GM12878 (cell line): ENCODE measurements at regions not wholly inside any gene's neighbourhood (a gene's known extent, or its start where the extent isn't known, plus 50 kb on each side); places are given as distances from the start of the nearest gene placed in this dataset.

ENCODE experiments used
- ATAC-seq: fragments of 200-7000 bp; cut with Tn5 transposase; 3 replicates; pipeline ENCODE4 v1.9.1; 2020; ENCODE audit warnings: mild to moderate bottlenecking, moderate library complexity
- BruUV-seq: library from RNA; stranded (reverse); fragments of 400-500 nt; replicated peaks from 2 replicates; lab custom pipeline; 2021; lab: Mats Ljungman, UMichigan
- CTCF ChIA-PET: fragments of 300-600 bp; sonication (Branson Sonifier 250); formaldehyde crosslinking; extraction: SDS; loops from one replicate; lab custom pipeline; 2021; ENCODE audit warnings: inconsistent platforms; lab: Yijun Ruan, JAX
- POLR2A ChIA-PET: fragments of 350-600 bp; formaldehyde crosslinking; extraction: SDS; loops from one replicate; lab custom pipeline; 2021; ENCODE audit warnings: inconsistent platforms; lab: Charles Lee
- RAD21 ChIA-PET: fragments of 300-600 bp; sonication (Branson Sonifier 250); formaldehyde crosslinking; loops from one replicate; lab custom pipeline; 2023; ENCODE audit warnings: antibody characterized with exemption; ENCODE audit not compliant: unreplicated experiment; lab: Charles Lee
- SMC1A ChIA-PET: fragments of 300-600 bp; sonication (Branson Sonifier 250); formaldehyde crosslinking; loops from one replicate; lab custom pipeline; 2023; ENCODE audit not compliant: unreplicated experiment, uncharacterized antibody; lab: Charles Lee
- DNase-seq: peaks from one replicate; pipeline ENCODE4 v3.0.0-alpha.2; 2011; ENCODE audit warnings: low read depth, low spot score
- FAIRE-seq: peaks from 3 replicates; lab custom pipeline; 2011; peaks lifted over from hg19 to GRCh38; lab: Jason Lieb, UNC
- H2AFZ ChIP-seq: 2 replicates; pipeline ENCODE4 v1.6.0; 2011; ENCODE audit warnings: low read depth, low read length, control low read depth; ENCODE audit not compliant: control insufficient read depth
- H3K27ac ChIP-seq: 2 replicates; pipeline ENCODE4 v1.5.1; 2011; ENCODE audit warnings: control low read depth; ENCODE audit not compliant: control insufficient read depth, insufficient read depth
- H3K27me3 ChIP-seq, 2 experiments: replicated peaks in 1 of 2; 2 replicates each; pipeline versions ENCODE4 v1.6.0 to v1.6.1; 2011; ENCODE audit warnings: low read length in 1 of 2; ENCODE audit not compliant: control insufficient read depth in 2 of 2, insufficient read depth in 2 of 2
- H3K36me3 ChIP-seq, 2 experiments: 2 replicates each; pipeline ENCODE4 v1.5.1; 2011; ENCODE audit warnings: low read length in 1 of 2; ENCODE audit not compliant: control insufficient read depth in 2 of 2, insufficient read depth in 2 of 2
- H3K4me1 ChIP-seq: 2 replicates; pipeline ENCODE4 v1.6.1; 2011; ENCODE audit warnings: mild to moderate bottlenecking, low read length, moderate library complexity, mixed read lengths; ENCODE audit not compliant: control insufficient read depth, insufficient read depth
- H3K4me2 ChIP-seq: 2 replicates; pipeline ENCODE4 v1.6.0; 2011; ENCODE audit warnings: control low read depth; ENCODE audit not compliant: control insufficient read depth, insufficient read depth
- H3K4me3 ChIP-seq: fragments of 200-600 bp; sonication (generic); 2 replicates; pipeline ENCODE4 v1.5.1; 2016
- H3K79me2 ChIP-seq: 2 replicates; pipeline ENCODE4 v1.6.0; 2011; ENCODE audit warnings: low read length; ENCODE audit not compliant: control insufficient read depth, insufficient read depth
- H3K9ac ChIP-seq: 2 replicates; pipeline ENCODE4 v1.8.0; 2011; ENCODE audit warnings: low read length, control low read depth, mixed read lengths; ENCODE audit not compliant: control insufficient read depth, insufficient read depth
- H3K9me3 ChIP-seq: replicated peaks from 3 replicates; pipeline ENCODE4 v1.5.1; 2011; ENCODE audit warnings: mild to moderate bottlenecking, low read length; ENCODE audit not compliant: control insufficient read depth, insufficient read depth
- H4K20me1 ChIP-seq: 2 replicates; pipeline ENCODE4 v1.6.0; 2011; ENCODE audit not compliant: control insufficient read depth, insufficient read depth
- BACH1 ChIP-seq: fragments of 450-650 bp; IDR thresholded peaks from 2 replicates; pipeline ENCODE4 v1.6.1; 2017; ENCODE audit warnings: mild to moderate bottlenecking, borderline replicate concordance
- CBFB ChIP-seq: IDR thresholded peaks from 2 replicates; pipeline ENCODE4 v1.6.1; 2016; ENCODE audit warnings: antibody characterized with exemption, low read depth
- CBX3 ChIP-seq: fragments of 200-600 bp; sonication (generic); IDR thresholded peaks from 2 replicates; pipeline ENCODE4 v1.6.1; 2016; ENCODE audit warnings: low read depth, borderline replicate concordance
- CEBPB ChIP-seq, 2 experiments: fragments of 150-350 bp in 1 of 2; IDR thresholded peaks; 2 replicates each; pipeline ENCODE4 v1.6.1; 2012 to 2014; ENCODE audit warnings: low read depth in 2 of 2, low read length in 2 of 2, borderline replicate concordance in 1 of 2, inconsistent platforms in 1 of 2
- CHD2 ChIP-seq: IDR thresholded peaks from 2 replicates; pipeline ENCODE4 v1.6.1; 2011; ENCODE audit warnings: low read depth, low read length, improper control_type of control experiment, borderline replicate concordance
- CREM ChIP-seq: IDR thresholded peaks from 2 replicates; pipeline ENCODE4 v1.6.1; 2014; ENCODE audit warnings: antibody characterized with exemption, low read depth
- GABPA ChIP-seq: IDR thresholded peaks from 2 replicates; pipeline ENCODE4 v1.6.1; 2014; ENCODE audit warnings: antibody characterized with exemption, low read depth, mild to moderate bottlenecking, inconsistent platforms
- MXI1 ChIP-seq: fragments of 150-350 bp; IDR thresholded peaks from 2 replicates; pipeline ENCODE4 v1.6.1; 2011; ENCODE audit warnings: low read depth, mild to moderate bottlenecking, inconsistent platforms, low read length, improper control_type of control experiment
- NFXL1 ChIP-seq: fragments of 450-650 bp; IDR thresholded peaks from 2 replicates; pipeline ENCODE4 v1.6.1; 2017; ENCODE audit warnings: antibody characterized with exemption, mild to moderate bottlenecking, borderline replicate concordance
- POU2F2 ChIP-seq: IDR thresholded peaks from 3 replicates; pipeline ENCODE4 v1.6.1; 2011; ENCODE audit warnings: low read depth, mild to moderate bottlenecking, low read length, borderline replicate concordance
- ZNF384 ChIP-seq: IDR thresholded peaks from 2 replicates; pipeline ENCODE4 v1.6.1; 2012; ENCODE audit warnings: low read depth, mild to moderate bottlenecking, low read length, improper control_type of control experiment, borderline replicate concordance
- WGBS: methylation state at CpG from one replicate; pipeline ENCODE4 v1.1.6; 2016; ENCODE audit warnings: low lambda C conversion rate; ENCODE audit not compliant: insufficient replicate concordance, insufficient coverage; ENCODE audit errors: missing lambda C conversion rate; 5-methylcytosine and 5-hydroxymethylcytosine counted together
- in situ Hi-C: fragments of 300-500 bp; cut with MboI; formaldehyde crosslinking; loops from 9 replicates; pipeline ENCODE4 v1.14.3; 2018; ENCODE audit warnings: mixed read lengths
- intact Hi-C: fragments of 100-400 bp; cut with micrococcal nuclease; formaldehyde crosslinking; loops from one replicate; pipeline ENCODE4 v1.14.2; 2022; ENCODE audit not compliant: unreplicated experiment
- TF ChIP-seq, protein P1 (sequence below): IDR thresholded peaks from 2 replicates; pipeline ENCODE4 v1.6.1; 2011; ENCODE audit warnings: mild to moderate bottlenecking, low read depth, low read length, moderate library complexity; ENCODE audit not compliant: insufficient replicate concordance
- TF ChIP-seq, protein P2 (sequence below): fragments of 450-650 bp; formaldehyde crosslinking; IDR thresholded peaks from 2 replicates; pipeline ENCODE4 v1.4.0; 2020; ENCODE audit warnings: mild to moderate bottlenecking, moderate library complexity
- TF ChIP-seq, protein P3 (sequence below), 3 experiments: IDR thresholded peaks in 2 of 3; conservative IDR thresholded peaks in 1 of 3; 2 replicates each; pipeline ENCODE4 v1.5.1; 2011; ENCODE audit warnings: low read depth in 3 of 3, low read length in 3 of 3, mild to moderate bottlenecking in 3 of 3, control low read depth in 2 of 3, moderate library complexity in 2 of 3, inconsistent platforms in 1 of 3, mixed read lengths in 1 of 3; ENCODE audit not compliant: control insufficient read depth in 2 of 3, insufficient read depth in 1 of 3; ENCODE audit errors: extremely low read depth in 1 of 3
- TF ChIP-seq, protein P4 (sequence below): IDR thresholded peaks from 2 replicates; pipeline ENCODE4 v1.6.1; 2011; ENCODE audit warnings: low read depth, low read length, improper control_type of control experiment, borderline replicate concordance

DNA sequence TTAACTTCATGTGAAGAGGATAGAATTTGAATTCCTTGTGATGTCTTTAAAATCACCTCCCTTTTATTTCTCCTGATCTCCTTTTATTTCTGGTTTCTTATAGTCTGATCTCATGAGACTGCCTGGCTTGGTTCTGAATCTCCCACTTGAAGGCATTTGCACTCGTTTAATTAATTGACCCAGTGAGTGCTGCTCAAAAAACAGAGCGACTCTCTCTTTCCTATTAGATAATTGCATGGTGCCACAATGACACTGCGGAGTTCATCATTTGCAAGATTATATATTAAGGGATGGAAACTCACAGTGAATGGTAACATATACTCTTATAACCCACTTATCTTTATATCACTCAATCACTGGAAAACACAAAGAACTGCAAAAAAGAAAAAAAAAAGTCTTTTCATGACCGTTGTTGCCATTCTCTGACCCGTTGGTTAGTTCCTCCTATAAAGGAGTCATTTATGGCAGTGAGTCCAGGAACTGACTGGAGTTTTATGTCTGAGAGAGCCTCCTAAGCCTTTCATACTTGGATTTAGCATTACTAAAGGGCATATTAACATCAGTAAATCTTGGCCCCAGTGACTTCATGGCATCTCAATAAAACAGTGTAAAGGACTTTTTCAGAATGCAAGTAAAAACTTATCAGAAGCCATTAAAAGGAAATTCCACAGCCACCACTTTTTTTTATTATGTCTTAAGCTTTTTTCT is 103.3 kb upstream of the EPHA4 start:
- ChIA-PET CTCF (no interaction called here), SMC1A (no interaction called here), POLR2A (no interaction called here), RAD21 (no interaction called here)
- WGBS = 8% methylated on average over 5 of the region's 5 CpGs
- H3K4me3 ChIP-seq = no peak overlapping the region
- intact Hi-C loops = no loop called here
- no peak for DNase-seq
- in situ Hi-C loops = no loop called here
- no peaks in the 10 kb centered on the region for H3K79me2 ChIP-seq
- no peak for FAIRE-seq
- no peaks in the 10 kb centered on the region for H4K20me1 ChIP-seq
- no peak overlapping the region for H3K27ac ChIP-seq
- H2AFZ ChIP-seq = no peak overlapping the region
- no peaks in the 10 kb centered on the region for H3K9me3 ChIP-seq
- H3K27me3 ChIP-seq = no peaks in the 10 kb centered on the region
- BruUV-seq = no TSS peak
- ATAC-seq = no peak
- no peak overlapping the region for H3K4me2 ChIP-seq
- no peaks in the 10 kb centered on the region for H3K36me3 ChIP-seq
- H3K9ac ChIP-seq = no peak overlapping the region
- no peaks in the 10 kb centered on the region for H3K4me1 ChIP-seq
- TF ChIP-seq POU2F2 = no peak
- no peak for TF ChIP-seq NFXL1
- TF ChIP-seq ZNF384 = no peak
- no peak for TF ChIP-seq CHD2
- TF ChIP-seq CBFB = no peak
- TF ChIP-seq GABPA = no peak
- no peak for TF ChIP-seq BACH1
- TF ChIP-seq, protein P1, sequence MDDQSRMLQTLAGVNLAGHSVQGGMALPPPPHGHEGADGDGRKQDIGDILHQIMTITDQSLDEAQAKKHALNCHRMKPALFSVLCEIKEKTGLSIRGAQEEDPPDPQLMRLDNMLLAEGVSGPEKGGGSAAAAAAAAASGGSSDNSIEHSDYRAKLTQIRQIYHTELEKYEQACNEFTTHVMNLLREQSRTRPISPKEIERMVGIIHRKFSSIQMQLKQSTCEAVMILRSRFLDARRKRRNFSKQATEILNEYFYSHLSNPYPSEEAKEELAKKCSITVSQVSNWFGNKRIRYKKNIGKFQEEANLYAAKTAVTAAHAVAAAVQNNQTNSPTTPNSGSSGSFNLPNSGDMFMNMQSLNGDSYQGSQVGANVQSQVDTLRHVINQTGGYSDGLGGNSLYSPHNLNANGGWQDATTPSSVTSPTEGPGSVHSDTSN = no peak
- TF ChIP-seq, protein P2, sequence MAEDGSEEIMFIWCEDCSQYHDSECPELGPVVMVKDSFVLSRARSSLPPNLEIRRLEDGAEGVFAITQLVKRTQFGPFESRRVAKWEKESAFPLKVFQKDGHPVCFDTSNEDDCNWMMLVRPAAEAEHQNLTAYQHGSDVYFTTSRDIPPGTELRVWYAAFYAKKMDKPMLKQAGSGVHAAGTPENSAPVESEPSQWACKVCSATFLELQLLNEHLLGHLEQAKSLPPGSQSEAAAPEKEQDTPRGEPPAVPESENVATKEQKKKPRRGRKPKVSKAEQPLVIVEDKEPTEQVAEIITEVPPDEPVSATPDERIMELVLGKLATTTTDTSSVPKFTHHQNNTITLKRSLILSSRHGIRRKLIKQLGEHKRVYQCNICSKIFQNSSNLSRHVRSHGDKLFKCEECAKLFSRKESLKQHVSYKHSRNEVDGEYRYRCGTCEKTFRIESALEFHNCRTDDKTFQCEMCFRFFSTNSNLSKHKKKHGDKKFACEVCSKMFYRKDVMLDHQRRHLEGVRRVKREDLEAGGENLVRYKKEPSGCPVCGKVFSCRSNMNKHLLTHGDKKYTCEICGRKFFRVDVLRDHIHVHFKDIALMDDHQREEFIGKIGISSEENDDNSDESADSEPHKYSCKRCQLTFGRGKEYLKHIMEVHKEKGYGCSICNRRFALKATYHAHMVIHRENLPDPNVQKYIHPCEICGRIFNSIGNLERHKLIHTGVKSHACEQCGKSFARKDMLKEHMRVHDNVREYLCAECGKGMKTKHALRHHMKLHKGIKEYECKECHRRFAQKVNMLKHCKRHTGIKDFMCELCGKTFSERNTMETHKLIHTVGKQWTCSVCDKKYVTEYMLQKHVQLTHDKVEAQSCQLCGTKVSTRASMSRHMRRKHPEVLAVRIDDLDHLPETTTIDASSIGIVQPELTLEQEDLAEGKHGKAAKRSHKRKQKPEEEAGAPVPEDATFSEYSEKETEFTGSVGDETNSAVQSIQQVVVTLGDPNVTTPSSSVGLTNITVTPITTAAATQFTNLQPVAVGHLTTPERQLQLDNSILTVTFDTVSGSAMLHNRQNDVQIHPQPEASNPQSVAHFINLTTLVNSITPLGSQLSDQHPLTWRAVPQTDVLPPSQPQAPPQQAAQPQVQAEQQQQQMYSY (CRISPR knock-in tag) = no peak
- TF ChIP-seq, protein P3, sequence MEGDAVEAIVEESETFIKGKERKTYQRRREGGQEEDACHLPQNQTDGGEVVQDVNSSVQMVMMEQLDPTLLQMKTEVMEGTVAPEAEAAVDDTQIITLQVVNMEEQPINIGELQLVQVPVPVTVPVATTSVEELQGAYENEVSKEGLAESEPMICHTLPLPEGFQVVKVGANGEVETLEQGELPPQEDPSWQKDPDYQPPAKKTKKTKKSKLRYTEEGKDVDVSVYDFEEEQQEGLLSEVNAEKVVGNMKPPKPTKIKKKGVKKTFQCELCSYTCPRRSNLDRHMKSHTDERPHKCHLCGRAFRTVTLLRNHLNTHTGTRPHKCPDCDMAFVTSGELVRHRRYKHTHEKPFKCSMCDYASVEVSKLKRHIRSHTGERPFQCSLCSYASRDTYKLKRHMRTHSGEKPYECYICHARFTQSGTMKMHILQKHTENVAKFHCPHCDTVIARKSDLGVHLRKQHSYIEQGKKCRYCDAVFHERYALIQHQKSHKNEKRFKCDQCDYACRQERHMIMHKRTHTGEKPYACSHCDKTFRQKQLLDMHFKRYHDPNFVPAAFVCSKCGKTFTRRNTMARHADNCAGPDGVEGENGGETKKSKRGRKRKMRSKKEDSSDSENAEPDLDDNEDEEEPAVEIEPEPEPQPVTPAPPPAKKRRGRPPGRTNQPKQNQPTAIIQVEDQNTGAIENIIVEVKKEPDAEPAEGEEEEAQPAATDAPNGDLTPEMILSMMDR (IDR thresholded peaks at IDR 0.05 in 2 of 3, conservative IDR thresholded peaks at IDR 0.05 in 1 of 3; ENCODE audit: control insufficient read depth in 2 of 3, extremely low read depth in 1 of 3, insufficient read depth in 1 of 3, low read depth in 3 of 3, low read length in 3 of 3) = no peak
- TF ChIP-seq CREM = no peak
- no peak for TF ChIP-seq MXI1
- TF ChIP-seq CBX3 = no peak
- TF ChIP-seq CEBPB (IDR thresholded peaks at IDR 0.05; ENCODE audit: borderline replicate concordance in 1 of 2, low read depth in 2 of 2, low read length in 2 of 2) = no peak
- TF ChIP-seq, protein P4, sequence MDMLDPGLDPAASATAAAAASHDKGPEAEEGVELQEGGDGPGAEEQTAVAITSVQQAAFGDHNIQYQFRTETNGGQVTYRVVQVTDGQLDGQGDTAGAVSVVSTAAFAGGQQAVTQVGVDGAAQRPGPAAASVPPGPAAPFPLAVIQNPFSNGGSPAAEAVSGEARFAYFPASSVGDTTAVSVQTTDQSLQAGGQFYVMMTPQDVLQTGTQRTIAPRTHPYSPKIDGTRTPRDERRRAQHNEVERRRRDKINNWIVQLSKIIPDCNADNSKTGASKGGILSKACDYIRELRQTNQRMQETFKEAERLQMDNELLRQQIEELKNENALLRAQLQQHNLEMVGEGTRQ = no peak
